ENCODE measurements at regions not wholly inside any gene's neighbourhood (a gene's known extent, or its start where the extent isn't known, plus 50 kb on each side); places are given as distances from the start of the nearest gene placed in this dataset.

DNA sequence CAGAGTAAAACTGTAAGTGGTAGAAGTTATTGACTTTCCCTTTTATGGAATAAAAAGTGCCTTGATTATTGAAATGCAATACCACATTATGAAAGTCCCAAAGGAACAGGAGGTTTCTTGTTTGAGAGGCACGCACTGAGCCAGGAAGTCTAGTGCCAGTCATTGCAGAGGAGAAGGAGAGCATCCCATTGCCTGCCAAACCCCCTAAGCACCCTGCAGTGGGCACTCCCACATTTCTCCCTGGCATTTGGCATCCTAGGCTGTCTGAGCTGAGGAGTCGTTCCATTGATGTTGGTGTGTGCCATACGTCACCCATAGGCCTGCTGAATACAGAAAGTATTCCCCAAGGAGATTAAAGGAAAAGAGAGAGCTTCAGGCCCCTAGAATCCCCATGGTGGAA, 85.7 kb upstream of the MBNL2 start (continued):
- TF ChIP-seq, protein P1, sequence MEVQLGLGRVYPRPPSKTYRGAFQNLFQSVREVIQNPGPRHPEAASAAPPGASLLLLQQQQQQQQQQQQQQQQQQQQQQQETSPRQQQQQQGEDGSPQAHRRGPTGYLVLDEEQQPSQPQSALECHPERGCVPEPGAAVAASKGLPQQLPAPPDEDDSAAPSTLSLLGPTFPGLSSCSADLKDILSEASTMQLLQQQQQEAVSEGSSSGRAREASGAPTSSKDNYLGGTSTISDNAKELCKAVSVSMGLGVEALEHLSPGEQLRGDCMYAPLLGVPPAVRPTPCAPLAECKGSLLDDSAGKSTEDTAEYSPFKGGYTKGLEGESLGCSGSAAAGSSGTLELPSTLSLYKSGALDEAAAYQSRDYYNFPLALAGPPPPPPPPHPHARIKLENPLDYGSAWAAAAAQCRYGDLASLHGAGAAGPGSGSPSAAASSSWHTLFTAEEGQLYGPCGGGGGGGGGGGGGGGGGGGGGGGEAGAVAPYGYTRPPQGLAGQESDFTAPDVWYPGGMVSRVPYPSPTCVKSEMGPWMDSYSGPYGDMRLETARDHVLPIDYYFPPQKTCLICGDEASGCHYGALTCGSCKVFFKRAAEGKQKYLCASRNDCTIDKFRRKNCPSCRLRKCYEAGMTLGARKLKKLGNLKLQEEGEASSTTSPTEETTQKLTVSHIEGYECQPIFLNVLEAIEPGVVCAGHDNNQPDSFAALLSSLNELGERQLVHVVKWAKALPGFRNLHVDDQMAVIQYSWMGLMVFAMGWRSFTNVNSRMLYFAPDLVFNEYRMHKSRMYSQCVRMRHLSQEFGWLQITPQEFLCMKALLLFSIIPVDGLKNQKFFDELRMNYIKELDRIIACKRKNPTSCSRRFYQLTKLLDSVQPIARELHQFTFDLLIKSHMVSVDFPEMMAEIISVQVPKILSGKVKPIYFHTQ (CRISPR knock-in tag; IDR thresholded peaks at IDR 0.05) = no peak
- TF ChIP-seq, protein P2, sequence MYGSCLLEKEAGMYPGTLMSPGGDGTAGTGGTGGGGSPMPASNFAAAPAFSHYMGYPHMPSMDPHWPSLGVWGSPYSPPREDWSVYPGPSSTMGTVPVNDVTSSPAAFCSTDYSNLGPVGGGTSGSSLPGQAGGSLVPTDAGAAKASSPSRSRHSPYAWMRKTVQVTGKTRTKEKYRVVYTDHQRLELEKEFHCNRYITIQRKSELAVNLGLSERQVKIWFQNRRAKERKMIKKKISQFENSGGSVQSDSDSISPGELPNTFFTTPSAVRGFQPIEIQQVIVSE (CRISPR knock-in tag; IDR thresholded peaks at IDR 0.05; ENCODE audit: borderline replicate concordance) = no peak
- TF ChIP-seq SP1 (CRISPR knock-in tag; conservative IDR thresholded peaks at IDR 0.05) = no peak
- no peak for TF ChIP-seq FOXP1 (CRISPR knock-in tag; IDR thresholded peaks at IDR 0.05; ENCODE audit: borderline replicate concordance)
- TF ChIP-seq SOX15 (CRISPR knock-in tag; IDR thresholded peaks at IDR 0.05) = no peak
- TF ChIP-seq, protein P3, sequence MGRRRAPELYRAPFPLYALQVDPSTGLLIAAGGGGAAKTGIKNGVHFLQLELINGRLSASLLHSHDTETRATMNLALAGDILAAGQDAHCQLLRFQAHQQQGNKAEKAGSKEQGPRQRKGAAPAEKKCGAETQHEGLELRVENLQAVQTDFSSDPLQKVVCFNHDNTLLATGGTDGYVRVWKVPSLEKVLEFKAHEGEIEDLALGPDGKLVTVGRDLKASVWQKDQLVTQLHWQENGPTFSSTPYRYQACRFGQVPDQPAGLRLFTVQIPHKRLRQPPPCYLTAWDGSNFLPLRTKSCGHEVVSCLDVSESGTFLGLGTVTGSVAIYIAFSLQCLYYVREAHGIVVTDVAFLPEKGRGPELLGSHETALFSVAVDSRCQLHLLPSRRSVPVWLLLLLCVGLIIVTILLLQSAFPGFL (CRISPR knock-in tag; IDR thresholded peaks at IDR 0.05; ENCODE audit: borderline replicate concordance) = no peak
- TF ChIP-seq NFYB (CRISPR knock-in tag; conservative IDR thresholded peaks at IDR 0.05; ENCODE audit: low read depth) = no peak
- no peak for TF ChIP-seq ZNF423 (CRISPR knock-in tag; IDR thresholded peaks at IDR 0.05)
- TF ChIP-seq, protein P4, sequence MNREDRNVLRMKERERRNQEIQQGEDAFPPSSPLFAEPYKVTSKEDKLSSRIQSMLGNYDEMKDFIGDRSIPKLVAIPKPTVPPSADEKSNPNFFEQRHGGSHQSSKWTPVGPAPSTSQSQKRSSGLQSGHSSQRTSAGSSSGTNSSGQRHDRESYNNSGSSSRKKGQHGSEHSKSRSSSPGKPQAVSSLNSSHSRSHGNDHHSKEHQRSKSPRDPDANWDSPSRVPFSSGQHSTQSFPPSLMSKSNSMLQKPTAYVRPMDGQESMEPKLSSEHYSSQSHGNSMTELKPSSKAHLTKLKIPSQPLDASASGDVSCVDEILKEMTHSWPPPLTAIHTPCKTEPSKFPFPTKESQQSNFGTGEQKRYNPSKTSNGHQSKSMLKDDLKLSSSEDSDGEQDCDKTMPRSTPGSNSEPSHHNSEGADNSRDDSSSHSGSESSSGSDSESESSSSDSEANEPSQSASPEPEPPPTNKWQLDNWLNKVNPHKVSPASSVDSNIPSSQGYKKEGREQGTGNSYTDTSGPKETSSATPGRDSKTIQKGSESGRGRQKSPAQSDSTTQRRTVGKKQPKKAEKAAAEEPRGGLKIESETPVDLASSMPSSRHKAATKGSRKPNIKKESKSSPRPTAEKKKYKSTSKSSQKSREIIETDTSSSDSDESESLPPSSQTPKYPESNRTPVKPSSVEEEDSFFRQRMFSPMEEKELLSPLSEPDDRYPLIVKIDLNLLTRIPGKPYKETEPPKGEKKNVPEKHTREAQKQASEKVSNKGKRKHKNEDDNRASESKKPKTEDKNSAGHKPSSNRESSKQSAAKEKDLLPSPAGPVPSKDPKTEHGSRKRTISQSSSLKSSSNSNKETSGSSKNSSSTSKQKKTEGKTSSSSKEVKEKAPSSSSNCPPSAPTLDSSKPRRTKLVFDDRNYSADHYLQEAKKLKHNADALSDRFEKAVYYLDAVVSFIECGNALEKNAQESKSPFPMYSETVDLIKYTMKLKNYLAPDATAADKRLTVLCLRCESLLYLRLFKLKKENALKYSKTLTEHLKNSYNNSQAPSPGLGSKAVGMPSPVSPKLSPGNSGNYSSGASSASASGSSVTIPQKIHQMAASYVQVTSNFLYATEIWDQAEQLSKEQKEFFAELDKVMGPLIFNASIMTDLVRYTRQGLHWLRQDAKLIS (CRISPR knock-in tag; IDR thresholded peaks at IDR 0.05; ENCODE audit: borderline replicate concordance) = no peak
- no peak for TF ChIP-seq CREB1 (CRISPR knock-in tag; IDR thresholded peaks at IDR 0.05)
- TF ChIP-seq, protein P5, sequence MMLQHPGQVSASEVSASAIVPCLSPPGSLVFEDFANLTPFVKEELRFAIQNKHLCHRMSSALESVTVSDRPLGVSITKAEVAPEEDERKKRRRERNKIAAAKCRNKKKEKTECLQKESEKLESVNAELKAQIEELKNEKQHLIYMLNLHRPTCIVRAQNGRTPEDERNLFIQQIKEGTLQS (CRISPR knock-in tag; conservative IDR thresholded peaks at IDR 0.05) = no peak
- TF ChIP-seq RORB (CRISPR knock-in tag; IDR thresholded peaks at IDR 0.05) = no peak
- TF ChIP-seq ZNF317 (CRISPR knock-in tag; IDR thresholded peaks at IDR 0.05; ENCODE audit: borderline replicate concordance, low read depth) = no peak

DNA sequence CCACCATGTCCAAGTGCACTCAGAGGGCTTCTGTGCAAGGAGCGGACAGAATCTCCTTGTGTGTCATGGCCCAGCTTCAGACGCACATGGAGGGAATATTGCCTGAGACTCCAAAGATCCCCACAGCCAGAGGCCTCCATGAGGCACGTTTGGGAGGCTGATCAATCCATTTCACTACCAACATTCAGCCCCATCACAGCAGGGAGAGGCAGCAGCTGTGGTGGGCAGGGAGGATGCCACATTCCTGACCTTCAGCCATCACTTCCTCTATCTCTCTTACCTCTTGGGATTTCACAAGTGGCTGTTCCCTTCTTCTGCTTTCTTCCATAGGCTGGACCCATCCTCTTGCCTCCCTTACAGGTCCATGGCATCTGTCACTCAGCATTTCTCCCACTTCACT, 82.4 kb upstream of the MBNL2 start:
- Mint-ChIP-seq H3K27ac (no peak overlapping the region), H3K27me3 (ENCODE audit: low read depth) (peaks cover 46% of the 10 kb centered on the region), H3K4me3 (no peak overlapping the region), H3K9me3 (no peaks in the 10 kb centered on the region), H3K4me1 (peaks cover 18% of the 10 kb centered on the region), H3K36me3 (no peaks in the 10 kb centered on the region)
- ChIA-PET CTCF (no interaction called here), POLR2A (no interaction called here)
- DNase-seq (ENCODE audit: low spot score) (no peak), ATAC-seq (no peak)
- TF ChIP-seq SOX15 (CRISPR knock-in tag; IDR thresholded peaks at IDR 0.05) = no peak
- TF ChIP-seq, protein P6, sequence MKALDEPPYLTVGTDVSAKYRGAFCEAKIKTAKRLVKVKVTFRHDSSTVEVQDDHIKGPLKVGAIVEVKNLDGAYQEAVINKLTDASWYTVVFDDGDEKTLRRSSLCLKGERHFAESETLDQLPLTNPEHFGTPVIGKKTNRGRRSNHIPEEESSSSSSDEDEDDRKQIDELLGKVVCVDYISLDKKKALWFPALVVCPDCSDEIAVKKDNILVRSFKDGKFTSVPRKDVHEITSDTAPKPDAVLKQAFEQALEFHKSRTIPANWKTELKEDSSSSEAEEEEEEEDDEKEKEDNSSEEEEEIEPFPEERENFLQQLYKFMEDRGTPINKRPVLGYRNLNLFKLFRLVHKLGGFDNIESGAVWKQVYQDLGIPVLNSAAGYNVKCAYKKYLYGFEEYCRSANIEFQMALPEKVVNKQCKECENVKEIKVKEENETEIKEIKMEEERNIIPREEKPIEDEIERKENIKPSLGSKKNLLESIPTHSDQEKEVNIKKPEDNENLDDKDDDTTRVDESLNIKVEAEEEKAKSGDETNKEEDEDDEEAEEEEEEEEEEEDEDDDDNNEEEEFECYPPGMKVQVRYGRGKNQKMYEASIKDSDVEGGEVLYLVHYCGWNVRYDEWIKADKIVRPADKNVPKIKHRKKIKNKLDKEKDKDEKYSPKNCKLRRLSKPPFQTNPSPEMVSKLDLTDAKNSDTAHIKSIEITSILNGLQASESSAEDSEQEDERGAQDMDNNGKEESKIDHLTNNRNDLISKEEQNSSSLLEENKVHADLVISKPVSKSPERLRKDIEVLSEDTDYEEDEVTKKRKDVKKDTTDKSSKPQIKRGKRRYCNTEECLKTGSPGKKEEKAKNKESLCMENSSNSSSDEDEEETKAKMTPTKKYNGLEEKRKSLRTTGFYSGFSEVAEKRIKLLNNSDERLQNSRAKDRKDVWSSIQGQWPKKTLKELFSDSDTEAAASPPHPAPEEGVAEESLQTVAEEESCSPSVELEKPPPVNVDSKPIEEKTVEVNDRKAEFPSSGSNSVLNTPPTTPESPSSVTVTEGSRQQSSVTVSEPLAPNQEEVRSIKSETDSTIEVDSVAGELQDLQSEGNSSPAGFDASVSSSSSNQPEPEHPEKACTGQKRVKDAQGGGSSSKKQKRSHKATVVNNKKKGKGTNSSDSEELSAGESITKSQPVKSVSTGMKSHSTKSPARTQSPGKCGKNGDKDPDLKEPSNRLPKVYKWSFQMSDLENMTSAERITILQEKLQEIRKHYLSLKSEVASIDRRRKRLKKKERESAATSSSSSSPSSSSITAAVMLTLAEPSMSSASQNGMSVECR (CRISPR knock-in tag; IDR thresholded peaks at IDR 0.05; ENCODE audit: borderline replicate concordance) = no peak
- TF ChIP-seq, protein P7, sequence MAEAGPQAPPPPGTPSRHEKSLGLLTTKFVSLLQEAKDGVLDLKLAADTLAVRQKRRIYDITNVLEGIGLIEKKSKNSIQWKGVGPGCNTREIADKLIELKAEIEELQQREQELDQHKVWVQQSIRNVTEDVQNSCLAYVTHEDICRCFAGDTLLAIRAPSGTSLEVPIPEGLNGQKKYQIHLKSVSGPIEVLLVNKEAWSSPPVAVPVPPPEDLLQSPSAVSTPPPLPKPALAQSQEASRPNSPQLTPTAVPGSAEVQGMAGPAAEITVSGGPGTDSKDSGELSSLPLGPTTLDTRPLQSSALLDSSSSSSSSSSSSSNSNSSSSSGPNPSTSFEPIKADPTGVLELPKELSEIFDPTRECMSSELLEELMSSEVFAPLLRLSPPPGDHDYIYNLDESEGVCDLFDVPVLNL (CRISPR knock-in tag; IDR thresholded peaks at IDR 0.05; ENCODE audit: borderline replicate concordance, low read depth) = no peak
- no peak for TF ChIP-seq TP53 (CRISPR knock-in tag; IDR thresholded peaks at IDR 0.05)
- TF ChIP-seq, protein P8, sequence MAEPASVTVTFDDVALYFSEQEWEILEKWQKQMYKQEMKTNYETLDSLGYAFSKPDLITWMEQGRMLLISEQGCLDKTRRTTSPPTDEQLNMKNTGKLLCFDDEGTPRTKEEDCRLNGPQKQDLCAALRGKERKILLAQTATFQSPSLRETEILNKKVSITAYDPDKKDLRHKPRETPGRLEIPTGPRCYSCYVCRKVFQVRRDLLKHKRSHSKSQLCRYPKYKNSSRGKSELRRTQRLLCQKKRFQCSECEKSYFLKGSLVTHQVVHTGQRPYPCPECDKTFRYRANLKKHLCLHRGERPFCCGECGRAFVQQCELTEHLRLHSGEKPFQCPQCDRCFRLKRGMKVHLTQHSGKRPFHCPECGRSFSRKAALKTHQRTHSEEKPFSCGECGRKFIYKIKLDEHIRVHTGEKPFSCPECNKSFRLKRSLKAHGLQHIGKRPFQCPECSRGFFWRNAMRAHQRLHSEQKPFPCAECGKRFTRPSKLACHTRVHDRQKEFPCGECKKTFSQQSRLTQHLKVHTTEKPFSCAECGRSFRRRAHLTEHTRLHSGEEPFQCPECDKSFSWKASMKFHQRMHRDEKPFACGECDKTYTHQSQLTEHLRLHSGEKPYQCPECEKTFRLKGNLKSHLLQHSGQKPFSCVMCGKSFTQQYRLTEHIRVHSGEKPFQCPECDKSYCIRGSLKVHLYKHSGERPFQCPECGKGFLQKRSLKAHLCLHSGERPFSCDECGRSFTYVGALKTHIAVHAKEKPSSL (CRISPR knock-in tag; conservative IDR thresholded peaks at IDR 0.05) = no peak
- no peak for TF ChIP-seq GABPB1 (CRISPR knock-in tag; IDR thresholded peaks at IDR 0.05)
- no peak for TF ChIP-seq ZNF317 (CRISPR knock-in tag; IDR thresholded peaks at IDR 0.05; ENCODE audit: borderline replicate concordance, low read depth)

All from WTC11 (cell line).